Activated CD4-positive, alpha-beta T cell treated with anti-CD3 and anti-CD28 coated beads, Interleukin-2, Interleukin-4, amounts not matched to agents 100 ng/mL and 50 ng/mL, durations not matched to agents 16 hours and 8 hours (primary cell): ENCODE measurements at regions not wholly inside any gene's neighbourhood (a gene's known extent, or its start where the extent isn't known, plus 50 kb on each side); places are given as distances from the start of the nearest gene placed in this dataset.

Source experiments
- DNase-seq: peaks from one replicate; pipeline ENCODE4 v3.0.0-alpha.2; 2020; ENCODE audit warnings: low spot score

GRCh38 chr11:81022057-81022456 lies 1581.2 kb upstream of the TENM4 start:
- no peak for DNase-seq

- DNase-seq: no peak
Measured at GRCh38 chr11:81010631-81011030, 1569.8 kb upstream of the TENM4 start.

GRCh38 chr11:81007046-81007445 lies 1566.2 kb upstream of the TENM4 start:
- no peak for DNase-seq

GRCh38 chr11:81005595-81005994 lies 1564.8 kb upstream of the TENM4 start:
- DNase-seq: no peak

- no peak for DNase-seq
Measured at GRCh38 chr11:81004576-81004975, 1563.7 kb upstream of the TENM4 start.

GRCh38 chr11:81002374-81002773 lies 1561.5 kb upstream of the TENM4 start:
- DNase-seq: no peak

GRCh38 chr11:81000735-81001134 lies 1559.9 kb upstream of the TENM4 start:
- no peak for DNase-seq

GRCh38 chr11:81000334-81000733 lies 1559.5 kb upstream of the TENM4 start:
- no peak for DNase-seq

GRCh38 chr11:80995523-80995922 lies 1554.7 kb upstream of the TENM4 start:
- no peak for DNase-seq

- DNase-seq: no peak
Measured at GRCh38 chr11:80993536-80993935, 1552.7 kb upstream of the TENM4 start.

GRCh38 chr11:80990885-80991284 lies 1550.1 kb upstream of the TENM4 start:
- no peak for DNase-seq

GRCh38 chr11:80987171-80987570 lies 1546.3 kb upstream of the TENM4 start:
- no peak for DNase-seq

GRCh38 chr11:80986421-80987074 lies 1545.7 kb upstream of the TENM4 start:
- no peak for DNase-seq

- no peak for DNase-seq
Measured at GRCh38 chr11:80980227-80980626, 1539.4 kb upstream of the TENM4 start.

GRCh38 chr11:80973786-80974185 lies 1533.0 kb upstream of the TENM4 start:
- DNase-seq: no peak

- DNase-seq: no peak
Measured at GRCh38 chr11:80970037-80970436, 1529.2 kb upstream of the TENM4 start.

GRCh38 chr11:80967649-80968048 lies 1526.8 kb upstream of the TENM4 start:
- no peak for DNase-seq

GRCh38 chr11:80960381-80961029 lies 1519.7 kb upstream of the TENM4 start:
- no peak for DNase-seq

- no peak for DNase-seq
Measured at GRCh38 chr11:80959751-80960150, 1518.9 kb upstream of the TENM4 start.

- DNase-seq: no peak
Measured at GRCh38 chr11:80958987-80959386, 1518.2 kb upstream of the TENM4 start.

- no peak for DNase-seq
Measured at GRCh38 chr11:80958361-80958760, 1517.5 kb upstream of the TENM4 start.

- no peak for DNase-seq
Measured at GRCh38 chr11:80955588-80955987, 1514.8 kb upstream of the TENM4 start.

- DNase-seq: no peak
Measured at GRCh38 chr11:80948781-80949180, 1508.0 kb upstream of the TENM4 start.

GRCh38 chr11:80944758-80945157 lies 1503.9 kb upstream of the TENM4 start:
- no peak for DNase-seq
